HG02588 (cell line): ENCODE measurements at regions not wholly inside any gene's neighbourhood (a gene's known extent, or its start where the extent isn't known, plus 50 kb on each side); places are given as distances from the start of the nearest gene placed in this dataset.

ENCODE experiments used
- ATAC-seq: cut with Tn5 transposase; IDR thresholded peaks from one replicate; pipeline ENCODE4 v1.9.1; 2021; ENCODE audit warnings: mild to moderate bottlenecking, moderate library complexity; ENCODE audit not compliant: unreplicated experiment

DNA sequence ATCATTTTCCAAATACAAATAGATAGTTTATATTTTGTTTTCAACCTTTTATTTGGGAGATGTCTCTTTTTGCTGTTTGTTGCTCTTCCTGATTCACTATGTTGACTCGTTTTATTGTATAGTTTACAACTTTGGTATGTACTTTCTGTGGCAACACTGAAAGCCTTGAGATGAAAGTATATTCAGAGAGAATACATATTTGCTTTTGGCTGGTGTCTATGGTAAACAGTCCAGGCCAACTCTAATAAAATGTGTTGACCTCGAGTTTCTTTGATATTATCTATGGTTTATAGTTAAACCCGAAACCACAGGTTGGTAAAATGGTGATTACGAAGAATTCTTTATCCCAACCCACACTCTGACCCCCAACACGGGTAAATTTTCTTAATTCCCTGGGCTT lies 919.6 kb upstream of the MAP3K7 start:
- no peak for ATAC-seq

DNA sequence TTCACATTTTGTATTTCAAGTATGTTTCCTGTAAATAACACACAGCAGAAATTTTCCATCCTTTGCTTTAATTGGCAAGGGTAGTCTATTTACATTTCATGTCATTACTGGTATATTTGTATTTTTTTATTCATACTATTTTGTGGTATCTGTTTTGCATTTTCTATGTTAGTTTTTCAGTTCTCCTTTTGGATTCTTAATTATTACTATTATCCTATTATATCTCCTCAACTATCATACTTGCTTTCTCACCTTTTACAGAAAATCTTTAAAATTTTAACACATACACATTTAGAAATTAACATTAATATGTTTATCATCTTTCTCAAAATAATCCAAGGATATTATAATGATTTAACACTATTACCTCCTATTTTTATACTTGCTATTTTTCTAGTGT lies 918.3 kb upstream of the MAP3K7 start:
- no peak for ATAC-seq

DNA sequence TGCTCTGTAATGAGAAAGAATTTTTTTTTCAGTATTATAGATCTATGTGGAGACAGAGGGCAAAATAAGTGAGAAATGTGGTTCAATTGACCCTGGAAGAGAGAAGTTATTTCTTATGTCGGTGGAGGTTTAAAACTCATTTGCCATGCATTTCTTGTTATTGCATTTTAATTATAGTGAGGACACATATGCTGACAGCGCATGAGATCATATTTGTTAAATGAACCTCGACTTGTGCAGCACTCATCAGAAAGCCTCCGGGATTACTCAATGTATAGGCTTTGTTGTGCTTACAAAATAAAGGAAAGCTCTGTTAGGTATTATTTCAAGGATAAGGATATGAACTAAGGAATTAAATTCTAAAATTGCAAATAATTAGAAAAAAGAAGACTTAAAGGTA lies 915.1 kb upstream of the MAP3K7 start:
- ATAC-seq: no peak

DNA sequence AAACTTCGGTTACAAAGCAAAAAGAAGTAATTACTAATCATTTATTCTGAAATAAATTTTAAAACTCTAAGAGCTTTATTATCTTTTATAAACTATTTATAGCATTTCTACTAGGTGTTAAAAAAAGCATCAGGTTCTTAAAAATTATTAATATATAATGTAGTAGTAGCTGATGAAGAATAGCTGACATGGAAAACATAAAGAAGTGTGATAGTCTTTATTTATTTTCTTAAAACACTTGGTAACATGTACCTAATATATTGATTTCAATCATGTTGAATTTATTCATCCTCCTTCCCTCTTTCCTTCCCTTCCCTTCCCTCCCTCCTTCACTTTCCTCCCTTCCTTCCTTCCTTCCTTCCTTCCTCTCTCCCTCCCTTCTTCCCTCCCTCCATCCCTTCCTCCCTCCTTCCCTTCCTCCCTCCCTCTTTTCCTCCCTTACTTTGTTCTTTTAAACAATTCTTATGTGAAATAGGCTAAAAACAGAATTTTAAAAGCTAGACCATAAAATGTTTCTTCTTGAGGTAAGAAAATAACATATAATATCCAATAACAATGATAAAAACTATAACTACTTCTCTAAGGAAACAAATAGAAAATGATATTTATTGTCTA lies 913.9 kb upstream of the MAP3K7 start:
- no peak for ATAC-seq

DNA sequence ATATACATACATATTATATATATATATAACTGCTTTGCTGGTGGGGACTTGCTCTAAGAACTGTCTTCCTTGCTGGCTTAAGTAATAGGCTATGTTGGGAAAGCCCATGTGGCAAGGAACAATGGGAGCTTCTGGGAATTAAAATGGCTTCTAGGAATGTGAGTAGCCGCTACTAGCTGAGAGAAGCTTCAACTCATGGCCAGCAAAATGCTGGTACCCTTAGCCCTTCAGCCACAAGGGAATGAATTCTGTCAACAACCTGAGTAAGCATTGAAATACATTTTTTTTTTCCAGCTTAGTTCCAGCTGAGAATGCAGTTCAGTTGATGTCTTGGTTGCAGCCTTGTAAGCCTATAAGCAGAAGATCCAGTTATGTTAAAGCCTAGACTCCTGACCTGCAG lies 911.7 kb upstream of the MAP3K7 start:
- ATAC-seq: no peak

DNA sequence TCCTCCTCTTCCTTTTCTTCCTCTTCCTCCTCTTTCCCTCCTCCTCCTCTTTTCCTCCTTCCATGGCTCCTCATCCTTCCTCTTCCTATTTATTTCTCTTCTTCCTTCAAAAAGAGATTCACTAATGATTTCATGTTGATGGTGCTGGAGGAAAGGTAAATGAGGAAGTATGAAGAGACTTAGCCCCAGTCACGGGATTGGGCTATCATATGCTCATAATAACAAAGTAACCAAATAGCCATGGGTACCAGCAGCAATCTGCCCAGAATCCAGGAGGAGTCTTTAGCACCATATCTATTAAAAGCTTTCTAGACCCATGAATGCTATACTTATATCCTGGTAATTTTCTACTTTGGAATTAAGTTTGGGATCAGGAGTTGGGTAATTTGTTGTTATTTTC lies 910.9 kb upstream of the MAP3K7 start:
- ATAC-seq: no peak

DNA sequence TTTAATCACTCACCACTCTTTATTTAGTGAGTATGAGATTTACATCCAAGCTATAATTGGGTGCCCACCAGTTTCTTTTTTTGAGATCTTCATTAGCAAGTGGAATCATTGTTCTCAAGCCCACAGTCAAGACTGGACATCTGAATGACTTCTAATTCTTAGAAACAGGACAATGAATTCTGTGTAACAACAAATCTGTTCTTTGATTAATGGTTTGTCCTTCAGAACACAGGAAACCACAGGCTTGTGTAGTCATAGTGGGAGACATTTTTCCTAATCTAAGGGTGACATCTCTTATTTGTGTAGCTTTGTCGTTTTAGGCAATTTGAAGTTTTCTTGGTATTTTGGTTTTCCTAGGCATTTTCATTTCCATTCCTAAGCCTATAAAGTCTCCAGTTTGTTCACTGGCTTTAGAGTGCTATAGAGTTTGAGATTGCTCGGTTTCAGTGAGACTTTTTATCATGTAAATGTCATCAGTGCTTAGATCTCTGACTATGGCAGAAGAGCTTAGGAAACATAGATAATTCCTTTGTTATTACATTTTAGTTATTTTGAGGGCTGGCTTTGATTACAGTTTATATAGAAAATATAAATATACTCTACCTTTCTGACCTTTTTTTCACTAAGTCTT lies 903.9 kb upstream of the MAP3K7 start:
- no peak for ATAC-seq

DNA sequence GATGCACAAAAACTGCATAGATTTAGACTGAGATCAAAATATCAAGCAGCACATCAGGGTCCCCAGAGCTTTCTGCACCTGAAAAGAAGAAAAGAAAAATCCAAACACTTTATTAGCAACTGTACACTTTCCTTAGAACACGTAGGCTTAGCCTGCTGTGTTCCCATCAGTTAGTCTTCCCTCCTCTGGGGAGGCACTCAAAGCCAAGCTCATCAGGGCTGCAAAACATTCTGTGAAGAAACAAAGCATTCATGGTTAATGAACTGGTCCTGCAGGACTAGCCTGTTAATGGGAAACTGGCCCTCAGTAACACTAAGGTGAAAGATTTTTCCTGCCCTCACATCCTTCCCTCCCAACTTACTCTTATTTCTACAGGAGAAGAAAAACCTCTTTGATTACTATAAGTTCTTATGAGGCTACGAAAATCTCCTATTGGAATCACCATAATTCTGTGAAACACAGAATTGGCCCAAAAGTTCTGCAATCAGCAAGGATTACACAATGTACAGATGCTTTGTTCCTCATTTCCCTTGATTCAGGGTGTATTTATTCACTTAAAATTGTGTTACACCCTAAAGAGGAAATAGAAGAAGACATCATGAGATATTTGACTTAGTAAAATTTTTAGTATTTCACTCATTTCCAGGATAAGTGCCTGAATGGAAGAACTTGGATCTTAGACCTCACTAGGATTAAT lies 901.0 kb upstream of the MAP3K7 start:
- ATAC-seq: no peak

DNA sequence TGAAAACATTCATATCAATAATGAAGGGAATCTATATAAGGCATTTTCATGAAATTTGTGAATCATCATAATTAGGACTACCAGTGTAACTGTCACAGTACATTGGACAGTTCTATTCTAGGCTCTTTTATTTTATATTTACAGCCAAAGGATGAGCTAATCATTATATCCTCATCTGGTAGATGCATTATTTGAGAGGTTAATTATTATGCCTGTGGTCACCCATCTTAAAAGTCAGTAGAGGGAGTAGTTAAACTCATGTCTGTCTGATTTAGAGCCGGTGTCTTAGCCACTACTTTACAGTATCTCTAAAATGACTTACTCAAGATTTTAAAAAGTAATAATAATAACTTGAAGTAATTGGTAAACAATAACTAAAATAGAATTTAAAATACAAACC lies 899.3 kb upstream of the MAP3K7 start:
- no peak for ATAC-seq

DNA sequence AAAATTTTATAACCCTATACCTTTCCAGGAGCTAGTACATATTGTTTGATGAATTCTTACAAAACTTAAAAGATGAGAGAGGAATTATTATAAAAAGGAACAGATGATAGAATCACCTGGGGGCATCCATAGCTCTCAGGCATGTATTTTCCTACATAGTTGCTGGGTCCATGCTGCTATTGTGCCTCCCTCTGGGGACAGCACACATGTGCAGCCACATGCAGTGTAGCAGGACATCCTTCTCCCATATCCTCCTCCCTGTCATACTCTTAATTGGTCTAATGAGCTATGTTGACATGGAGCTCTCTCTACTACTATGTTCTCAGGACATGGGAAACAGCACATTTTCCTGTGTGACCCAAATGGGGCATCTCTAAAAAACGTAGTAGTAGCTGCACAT lies 898.2 kb upstream of the MAP3K7 start:
- ATAC-seq: no peak

DNA sequence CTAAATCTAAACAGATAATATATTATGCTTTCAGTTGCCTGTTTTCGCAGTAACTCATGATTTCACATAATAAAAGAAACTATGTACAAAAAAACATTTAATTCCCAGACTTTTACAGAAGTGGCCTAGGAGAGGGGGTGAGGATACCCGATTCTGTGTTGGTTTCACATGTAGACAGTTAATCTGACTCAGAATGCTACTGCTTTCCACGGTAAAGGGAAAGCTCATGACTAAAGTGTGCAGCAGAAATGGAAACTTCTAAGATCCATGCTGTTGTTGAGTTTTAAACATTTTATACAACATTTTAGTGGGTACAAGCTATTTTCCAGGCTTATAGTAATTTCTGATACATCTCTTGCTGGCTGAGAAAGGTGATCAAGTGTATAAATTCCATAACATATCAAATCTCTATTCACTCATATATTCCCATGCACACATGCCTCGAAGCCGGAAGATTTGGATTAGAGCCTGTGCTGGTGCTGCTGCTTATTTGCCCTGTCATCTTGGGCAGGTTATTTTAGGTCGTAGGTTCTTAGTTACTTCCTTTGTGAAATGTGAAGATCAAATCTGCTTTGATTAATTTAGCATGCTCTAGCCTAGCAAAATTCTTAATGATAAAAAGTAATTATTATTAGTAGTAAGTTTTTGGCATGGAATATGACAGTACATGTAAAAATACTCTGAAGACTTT lies 896.7 kb upstream of the MAP3K7 start:
- ATAC-seq: peak; percentile 43

DNA sequence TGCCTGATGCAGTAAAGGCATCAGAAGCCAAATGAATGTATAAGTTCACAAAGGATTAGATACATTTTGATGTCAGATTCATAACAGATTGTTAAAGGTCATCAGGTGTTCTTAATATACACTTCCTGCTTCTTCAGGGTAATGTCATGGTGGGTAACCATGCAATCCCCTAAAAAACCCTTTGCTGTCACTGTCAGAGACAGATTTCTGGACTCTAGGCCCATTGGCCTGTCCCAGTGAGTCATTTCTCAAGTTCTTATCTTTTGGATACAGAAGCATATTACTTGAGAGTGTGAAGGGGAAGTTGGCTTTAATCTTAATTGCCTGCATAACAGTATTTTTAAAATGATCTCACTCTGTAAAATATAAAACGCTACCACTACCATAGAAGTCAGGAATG lies 895.6 kb upstream of the MAP3K7 start:
- ATAC-seq: peak; percentile 72

DNA sequence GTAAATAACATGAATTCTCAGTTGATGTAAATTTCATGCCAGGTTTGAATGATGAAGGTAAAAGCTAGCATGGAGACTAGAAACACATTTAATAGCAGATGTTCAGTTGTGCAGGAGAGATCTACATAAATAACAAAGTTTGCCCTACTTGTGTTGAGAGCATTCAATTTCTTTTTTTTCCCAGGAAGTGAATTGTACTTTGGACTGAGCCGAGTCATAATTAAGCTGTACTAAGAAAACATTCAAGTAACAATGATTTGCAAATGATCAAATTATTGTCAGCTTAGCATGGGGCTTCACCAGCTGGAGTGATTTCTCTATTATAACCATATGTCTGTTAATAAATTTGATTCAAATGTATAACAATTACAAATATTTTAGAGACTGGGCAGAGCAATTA lies 893.5 kb upstream of the MAP3K7 start:
- no peak for ATAC-seq

DNA sequence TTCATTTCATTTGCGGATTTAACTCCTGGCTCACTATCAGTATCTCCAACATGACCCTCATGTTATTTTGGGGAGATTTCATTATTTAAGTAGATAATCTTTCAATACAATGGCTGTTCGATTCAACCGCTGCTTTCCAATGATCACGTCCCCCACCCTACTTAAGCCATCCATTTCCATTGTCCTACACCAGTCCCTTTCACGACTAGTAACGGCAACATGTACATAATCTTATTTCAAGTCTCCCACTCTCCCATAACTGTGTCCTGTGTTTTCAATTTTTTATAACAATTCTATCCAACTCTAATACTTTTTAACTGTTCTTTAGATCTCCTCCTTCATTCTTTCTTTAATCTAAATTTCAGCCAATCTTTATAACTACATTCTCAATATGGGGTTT lies 890.8 kb upstream of the MAP3K7 start:
- no peak for ATAC-seq

DNA sequence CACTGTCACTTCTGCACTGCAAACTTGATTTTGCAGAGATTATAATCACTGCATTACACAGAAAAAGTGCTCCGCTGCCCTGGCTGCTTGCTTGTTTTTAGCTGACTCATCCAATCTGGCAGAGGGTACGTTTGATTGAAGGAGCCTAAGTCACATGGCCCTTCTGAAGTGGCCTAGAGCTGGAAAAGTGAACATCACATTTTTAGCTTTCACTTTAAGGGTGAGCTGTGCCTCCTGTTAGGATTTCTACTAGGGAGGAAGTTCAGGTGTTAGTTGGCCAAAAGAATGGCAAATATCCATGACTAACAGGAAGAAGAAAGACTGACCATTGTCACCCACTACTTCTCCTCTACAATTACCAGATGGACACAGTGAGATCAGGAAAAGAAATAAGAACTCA lies 889.1 kb upstream of the MAP3K7 start:
- ATAC-seq: peak; percentile 71

DNA sequence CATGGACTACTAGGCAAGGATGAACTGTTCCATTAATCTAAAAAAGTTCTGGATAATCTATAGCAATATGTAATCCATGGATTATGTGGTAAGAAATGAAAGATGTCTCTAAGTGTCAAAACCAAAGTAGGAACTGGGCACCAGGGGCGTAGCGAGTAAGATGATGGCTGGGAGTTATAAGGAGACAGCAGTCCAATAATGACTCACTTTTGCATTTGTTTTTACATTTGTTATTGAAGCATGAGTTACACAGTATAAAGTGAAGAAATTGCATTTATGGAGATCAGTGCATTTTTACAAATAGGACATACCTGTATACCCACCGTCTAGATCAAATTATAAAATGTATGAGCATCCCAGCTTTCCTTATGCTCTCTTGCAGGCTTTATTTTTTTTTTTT lies 878.5 kb upstream of the MAP3K7 start:
- no peak for ATAC-seq

DNA sequence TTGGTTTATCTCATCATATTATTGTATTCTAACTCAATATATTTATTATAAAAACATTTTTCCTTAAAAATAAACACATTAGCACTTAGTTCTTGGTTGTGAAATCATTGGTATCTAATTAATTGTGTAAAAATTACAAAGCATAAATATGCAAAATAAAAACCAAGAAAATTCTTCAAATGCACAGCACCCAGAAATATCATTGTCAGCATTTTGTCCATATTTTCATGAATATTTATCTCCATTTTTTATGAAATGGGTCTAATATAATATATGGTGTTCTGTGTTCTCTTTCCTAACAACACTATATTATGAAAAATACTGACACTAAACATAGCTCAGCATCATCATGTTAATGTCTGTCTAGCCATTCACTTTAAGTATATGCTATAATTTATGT lies 877.8 kb upstream of the MAP3K7 start:
- no peak for ATAC-seq

DNA sequence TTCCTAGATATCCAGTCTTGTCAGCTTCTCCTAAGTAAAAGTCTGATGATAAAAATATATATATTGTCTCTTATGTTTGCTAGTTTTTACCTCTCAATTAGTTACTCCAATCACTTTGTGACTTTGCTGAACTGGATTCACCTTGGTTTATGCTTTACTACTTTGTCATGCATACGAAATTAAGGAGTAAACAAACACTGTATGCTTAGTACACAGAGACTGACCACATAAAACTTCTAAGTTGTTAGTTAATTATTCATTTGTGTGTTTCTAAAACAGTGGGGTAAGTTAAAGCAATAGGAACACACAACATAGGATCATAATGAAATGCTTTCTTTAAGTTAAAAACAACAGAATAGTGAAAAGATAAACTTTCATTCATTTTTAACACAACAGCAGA lies 877.3 kb upstream of the MAP3K7 start:
- no peak for ATAC-seq

DNA sequence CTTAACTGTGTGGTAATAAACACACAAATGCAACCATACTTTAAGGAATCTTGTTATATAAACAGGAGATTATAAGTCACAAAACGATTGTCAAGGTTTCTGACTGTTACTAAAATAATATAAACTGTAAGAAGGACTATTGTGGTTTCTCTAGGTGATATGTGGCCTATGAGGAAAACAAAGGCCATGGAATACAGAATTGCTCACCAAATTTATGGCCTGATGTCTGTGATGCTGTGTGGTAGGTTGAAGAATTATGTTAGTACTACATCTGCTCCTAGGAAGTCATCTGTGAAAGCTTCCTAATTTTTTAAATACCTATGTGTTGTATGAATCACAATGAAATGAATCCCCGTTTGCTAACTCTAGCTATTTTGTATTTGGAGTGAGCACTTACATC lies 875.4 kb upstream of the MAP3K7 start:
- ATAC-seq: no peak

DNA sequence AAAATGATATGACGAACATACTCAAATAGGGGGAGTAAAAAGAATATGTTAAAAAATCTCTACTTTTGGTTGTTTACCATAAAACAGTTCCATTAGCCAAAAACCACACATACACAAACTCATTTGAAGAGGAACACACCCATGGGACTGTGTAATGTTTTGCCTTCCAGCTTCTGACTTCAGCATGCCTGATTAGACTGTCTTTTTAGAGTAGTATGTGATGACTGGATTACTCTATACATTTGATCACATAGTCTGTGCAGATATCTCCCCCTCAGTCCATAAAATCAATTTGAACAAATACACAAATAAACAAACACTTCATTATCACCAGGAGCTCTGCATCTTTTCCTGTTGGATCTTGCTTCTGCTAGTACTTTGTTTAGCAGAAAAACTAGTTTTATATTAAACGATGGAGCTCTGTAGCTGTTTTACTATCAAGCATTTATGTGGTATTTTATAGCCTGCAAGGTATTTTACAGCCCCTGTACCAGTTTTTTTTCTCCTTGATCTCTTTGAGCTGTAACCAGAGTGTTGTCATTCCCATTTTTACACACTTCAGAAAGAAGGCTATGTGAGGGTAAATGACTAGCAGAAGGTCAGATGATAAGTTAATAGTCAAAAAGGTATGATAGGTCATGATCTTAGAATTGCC lies 866.5 kb upstream of the MAP3K7 start:
- ATAC-seq: no peak

DNA sequence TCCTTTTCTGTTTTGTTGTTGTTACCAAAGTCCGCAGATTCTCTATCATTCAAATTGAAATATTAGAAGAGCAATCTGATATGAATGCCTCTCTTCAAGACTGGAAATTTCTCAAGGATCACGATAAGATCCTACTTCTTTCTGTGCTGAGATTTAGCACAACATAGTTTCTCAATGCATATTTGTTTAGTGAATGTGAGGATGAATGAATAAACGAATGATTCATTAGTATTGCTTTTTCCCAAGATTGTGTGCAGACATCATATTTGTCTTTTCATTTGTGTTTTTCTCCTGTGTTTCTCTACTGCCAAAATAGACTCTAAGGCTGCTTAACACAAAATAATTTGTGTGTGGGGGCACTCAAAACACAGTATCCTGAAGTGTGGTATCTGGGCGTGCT lies 862.7 kb upstream of the MAP3K7 start:
- ATAC-seq: no peak
